ENCODE measurements at regions not wholly inside any gene's neighbourhood (a gene's known extent, or its start where the extent isn't known, plus 50 kb on each side); places are given as distances from the start of the nearest gene placed in this dataset.
A peak's percentile ranks its signal among the peaks of the same experiment; 100 is the strongest.
"Not testable (repeated sequence)": the region's sequence is repeated elsewhere in the genome, so short reads cannot be mapped to it uniquely, and the experiment has no call there.

GRCh38 chr4:74505355-74505978, 60.5 kb downstream of the AREG start:
- H3K4me3 Mint-ChIP-seq; ATAC-seq; H3K9me3 Mint-ChIP-seq (ENCODE audit: low read depth); H3K36me3 Mint-ChIP-seq; H3K27ac Mint-ChIP-seq; DNase-seq; CTCF ChIA-PET; H3K4me1 Mint-ChIP-seq: not testable (repeated sequence)
- peaks cover 16% of the 10 kb centered on the region for H3K27me3 Mint-ChIP-seq

GRCh38 chr4:74509363-74509762, 64.4 kb downstream of the AREG start:
- H3K4me1 Mint-ChIP-seq = not testable (repeated sequence)

GRCh38 chr4:74516303-74516702, 71.4 kb downstream of the AREG start:
- CTCF ChIA-PET = no interaction called here
- Mint-ChIP-seq H3K27ac (no peak overlapping the region), H3K9me3 (ENCODE audit: low read depth) (no peaks in the 10 kb centered on the region), H3K4me1 (no peaks in the 10 kb centered on the region), H3K27me3 (peaks cover 6% of the 10 kb centered on the region), H3K4me3 (no peak overlapping the region), H3K36me3 (no peaks in the 10 kb centered on the region)
- no peak for DNase-seq
- no peak for ATAC-seq

More at GRCh38 chr4:74509363-74509762, 64.4 kb downstream of the AREG start:
- CTCF ChIA-PET; H3K4me3 Mint-ChIP-seq; ATAC-seq; H3K36me3 Mint-ChIP-seq; DNase-seq; H3K9me3 Mint-ChIP-seq (ENCODE audit: low read depth); H3K27ac Mint-ChIP-seq; H3K27me3 Mint-ChIP-seq: not testable (repeated sequence)

- no peak overlapping the region for H3K4me3 Mint-ChIP-seq
- CTCF ChIA-PET = no interaction called here
- peaks cover 6% of the 10 kb centered on the region for H3K27me3 Mint-ChIP-seq
- DNase-seq (no peak), ATAC-seq (no peak)
- H3K36me3 Mint-ChIP-seq = no peaks in the 10 kb centered on the region
- H3K4me1 Mint-ChIP-seq = no peaks in the 10 kb centered on the region
- no peaks in the 10 kb centered on the region for H3K9me3 Mint-ChIP-seq (ENCODE audit: low read depth)
- no peak overlapping the region for H3K27ac Mint-ChIP-seq
Measured at GRCh38 chr4:74517996-74518395, 73.1 kb downstream of the AREG start.

- Mint-ChIP-seq H3K36me3 (no peaks in the 10 kb centered on the region), H3K27me3 (peaks cover 10% of the 10 kb centered on the region), H3K4me3 (no peak overlapping the region), H3K4me1 (no peaks in the 10 kb centered on the region), H3K9me3 (ENCODE audit: low read depth) (no peaks in the 10 kb centered on the region), H3K27ac (no peak overlapping the region)
- DNase-seq (no peak), ATAC-seq (no peak)
- CTCF ChIA-PET = interaction anchor here (1.2 kb wide), 1 partner anchor 9 kb away, joined by 3 read pairs; no protein-coding TSS in a partner anchor
Measured at GRCh38 chr4:74522251-74522991, 77.5 kb downstream of the AREG start.

GRCh38 chr4:74523096-74523495, 78.2 kb downstream of the AREG start:
- H3K27me3 Mint-ChIP-seq = peaks cover 10% of the 10 kb centered on the region
- no peak overlapping the region for H3K27ac Mint-ChIP-seq
- H3K9me3 Mint-ChIP-seq (ENCODE audit: low read depth) = no peaks in the 10 kb centered on the region
- no peak for ATAC-seq
- H3K4me3 Mint-ChIP-seq = no peak overlapping the region
- CTCF ChIA-PET = interaction anchor here (1.2 kb wide), 1 partner anchor 8 kb away, joined by 3 read pairs; no protein-coding TSS in a partner anchor
- DNase-seq = no peak
- H3K4me1 Mint-ChIP-seq = no peaks in the 10 kb centered on the region
- no peaks in the 10 kb centered on the region for H3K36me3 Mint-ChIP-seq

- Mint-ChIP-seq H3K27ac (no peak overlapping the region), H3K4me3 (no peak overlapping the region), H3K27me3 (peaks cover 12% of the 10 kb centered on the region), H3K9me3 (ENCODE audit: low read depth) (no peaks in the 10 kb centered on the region), H3K36me3 (no peaks in the 10 kb centered on the region), H3K4me1 (no peaks in the 10 kb centered on the region)
- ATAC-seq (no peak), DNase-seq (no peak)
- CTCF ChIA-PET = no interaction called here
Measured at GRCh38 chr4:74524985-74525384, 80.0 kb downstream of the AREG start.

- H3K36me3 Mint-ChIP-seq = no peaks in the 10 kb centered on the region
- CTCF ChIA-PET = no interaction called here
- H3K4me3 Mint-ChIP-seq = no peak overlapping the region
- no peak overlapping the region for H3K27ac Mint-ChIP-seq
- H3K9me3 Mint-ChIP-seq (ENCODE audit: low read depth) = no peaks in the 10 kb centered on the region
- no peak for ATAC-seq
- H3K4me1 Mint-ChIP-seq = no peaks in the 10 kb centered on the region
- no peak for DNase-seq
- H3K27me3 Mint-ChIP-seq = peaks cover 9% of the 10 kb centered on the region
Measured at GRCh38 chr4:74527049-74527448, 82.1 kb downstream of the AREG start.

- no peak for DNase-seq
- CTCF ChIA-PET = interaction anchor here (1.9 kb wide), 1 partner anchor 9 kb away, joined by 4 read pairs; no protein-coding TSS in a partner anchor
- H3K4me3 Mint-ChIP-seq = no peak overlapping the region
- ATAC-seq = no peak
- H3K27me3 Mint-ChIP-seq = peaks cover 16% of the 10 kb centered on the region
- H3K27ac Mint-ChIP-seq = no peak overlapping the region
- no peaks in the 10 kb centered on the region for H3K9me3 Mint-ChIP-seq (ENCODE audit: low read depth)
- H3K36me3 Mint-ChIP-seq = no peaks in the 10 kb centered on the region
- H3K4me1 Mint-ChIP-seq = no peaks in the 10 kb centered on the region
Measured at GRCh38 chr4:74528178-74528577, 83.2 kb downstream of the AREG start.

- DNase-seq (no peak), ATAC-seq (no peak)
- CTCF ChIA-PET = interaction anchor here (1.9 kb wide), 1 partner anchor 11 kb away, joined by 4 read pairs; no protein-coding TSS in a partner anchor
- H3K27ac Mint-ChIP-seq = no peak overlapping the region
- H3K4me1 Mint-ChIP-seq = no peaks in the 10 kb centered on the region
- H3K4me3 Mint-ChIP-seq = no peak overlapping the region
- H3K9me3 Mint-ChIP-seq (ENCODE audit: low read depth) = no peaks in the 10 kb centered on the region
- H3K36me3 Mint-ChIP-seq = no peaks in the 10 kb centered on the region
- H3K27me3 Mint-ChIP-seq = peaks cover 20% of the 10 kb centered on the region
Measured at GRCh38 chr4:74529284-74530041, 84.5 kb downstream of the AREG start.

GRCh38 chr4:74531963-74532794, 87.2 kb downstream of the AREG start:
- CTCF ChIA-PET = interaction anchor here (0.7 to 1.9 kb wide), 5 partner anchors 8 to 211 kb away, joined by 3 to 10 read pairs (median 4); no protein-coding TSS in a partner anchor
- no peaks in the 10 kb centered on the region for H3K9me3 Mint-ChIP-seq (ENCODE audit: low read depth)
- DNase-seq (no peak), ATAC-seq (peak; percentile 42)
- peaks cover 16% of the 10 kb centered on the region for H3K27me3 Mint-ChIP-seq
- no peaks in the 10 kb centered on the region for H3K4me1 Mint-ChIP-seq
- H3K36me3 Mint-ChIP-seq = no peaks in the 10 kb centered on the region
- H3K4me3 Mint-ChIP-seq = no peak overlapping the region
- no peak overlapping the region for H3K27ac Mint-ChIP-seq

GRCh38 chr4:74534121-74534520, 89.2 kb downstream of the AREG start:
- Mint-ChIP-seq H3K36me3 (no peaks in the 10 kb centered on the region), H3K4me3 (no peak overlapping the region), H3K9me3 (ENCODE audit: low read depth) (no peaks in the 10 kb centered on the region), H3K27me3 (peaks cover 17% of the 10 kb centered on the region), H3K27ac (no peak overlapping the region), H3K4me1 (no peaks in the 10 kb centered on the region)
- no peak for ATAC-seq
- CTCF ChIA-PET = no interaction called here
- no peak for DNase-seq

GRCh38 chr4:74534936-74535335, 90.0 kb downstream of the AREG start:
- H3K27ac Mint-ChIP-seq = no peak overlapping the region
- ATAC-seq (no peak), DNase-seq (no peak)
- H3K36me3 Mint-ChIP-seq = no peaks in the 10 kb centered on the region
- CTCF ChIA-PET = no interaction called here
- H3K9me3 Mint-ChIP-seq (ENCODE audit: low read depth) = no peaks in the 10 kb centered on the region
- peaks cover 17% of the 10 kb centered on the region for H3K27me3 Mint-ChIP-seq
- no peaks in the 10 kb centered on the region for H3K4me1 Mint-ChIP-seq
- no peak overlapping the region for H3K4me3 Mint-ChIP-seq

All from activated CD8-positive, alpha-beta memory T cell treated with anti-CD3 and anti-CD28 coated beads, Interleukin-2, amount 10 ng/mL, durations not matched to agents 7 days and 5 days (primary cell).